ENCODE measurements at regions not wholly inside any gene's neighbourhood (a gene's known extent, or its start where the extent isn't known, plus 50 kb on each side); places are given as distances from the start of the nearest gene placed in this dataset.

GRCh38 chrX:38746102-38746501 lies 55.2 kb upstream of the MID1IP1 start:
- POLR2A ChIA-PET, result no interaction called here
- CTCF ChIA-PET, result no interaction called here
- no TSS peak for BruUV-seq (replicated peaks)
- H3K9me3 Mint-ChIP-seq (ENCODE audit: unreplicated experiment), result no peaks in the 10 kb centered on the region
- intact Hi-C loops (cut with micrococcal nuclease), result no loop called here
- H3K4me1 Mint-ChIP-seq (ENCODE audit: insufficient read depth, unreplicated experiment), result no peaks in the 10 kb centered on the region
- peaks cover 32% of the 10 kb centered on the region for H3K27me3 Mint-ChIP-seq (ENCODE audit: insufficient read depth, unreplicated experiment)
- TF ChIP-seq CTCF (IDR thresholded peaks at IDR 0.05; ENCODE audit: unreplicated experiment), result no peak
- no peaks in the 10 kb centered on the region for H3K36me3 Mint-ChIP-seq (ENCODE audit: insufficient read depth, unreplicated experiment)
- H3K4me3 Mint-ChIP-seq (ENCODE audit: unreplicated experiment), result no peak overlapping the region
- DNase-seq (ENCODE audit: unreplicated experiment), result no peak
- no peak overlapping the region for H3K27ac Mint-ChIP-seq (ENCODE audit: low read depth, unreplicated experiment)

GRCh38 chrX:38750551-38750950 lies 50.7 kb upstream of the MID1IP1 start:
- ChIA-PET CTCF (interaction anchor here (0.6 to 2.3 kb wide), 6 partner anchors 11 to 695 kb away, joined by 3 to 10 read pairs (median 3); no protein-coding TSS in a partner anchor), POLR2A (no interaction called here)
- no TSS peak for BruUV-seq (replicated peaks)
- H3K4me3 Mint-ChIP-seq (ENCODE audit: unreplicated experiment), result no peak overlapping the region
- H3K36me3 Mint-ChIP-seq (ENCODE audit: insufficient read depth, unreplicated experiment), result no peaks in the 10 kb centered on the region
- H3K4me1 Mint-ChIP-seq (ENCODE audit: insufficient read depth, unreplicated experiment), result no peaks in the 10 kb centered on the region
- no peak overlapping the region for H3K27ac Mint-ChIP-seq (ENCODE audit: low read depth, unreplicated experiment)
- intact Hi-C loops (cut with micrococcal nuclease), result loop anchor here (5.0 to 10.0 kb wide), 3 partner anchors 237 to 1794 kb away; no protein-coding TSS in a partner anchor
- TF ChIP-seq CTCF (IDR thresholded peaks at IDR 0.05; ENCODE audit: unreplicated experiment), result no peak
- DNase-seq (ENCODE audit: unreplicated experiment), result no peak
- H3K9me3 Mint-ChIP-seq (ENCODE audit: unreplicated experiment), result no peaks in the 10 kb centered on the region
- peaks cover 42% of the 10 kb centered on the region for H3K27me3 Mint-ChIP-seq (ENCODE audit: insufficient read depth, unreplicated experiment)
